NCI-H2107 (cell line): ENCODE measurements at regions not wholly inside any gene's neighbourhood (a gene's known extent, or its start where the extent isn't known, plus 50 kb on each side); places are given as distances from the start of the nearest gene placed in this dataset.
"Not testable (repeated sequence)": the region's sequence is repeated elsewhere in the genome, so short reads cannot be mapped to it uniquely, and the experiment has no call there.

Experiments
- DNase-seq: peaks from one replicate; lab custom pipeline; 2025; lab: John Stamatoyannopoulos, UW

- DNase-seq = no peak
Measured at GRCh38 chr3:178099274-178099673, 437.0 kb upstream of the KCNMB2 start.

- no peak for DNase-seq
Measured at GRCh38 chr3:178099862-178100261, 436.4 kb upstream of the KCNMB2 start.

GRCh38 chr3:178100908-178101307 lies 435.3 kb upstream of the KCNMB2 start:
- DNase-seq = no peak

- no peak for DNase-seq
Measured at GRCh38 chr3:178103140-178103539, 433.1 kb upstream of the KCNMB2 start.

- no peak for DNase-seq
Measured at GRCh38 chr3:178107804-178108203, 428.4 kb upstream of the KCNMB2 start.

- no peak for DNase-seq
Measured at GRCh38 chr3:178109691-178110090, 426.5 kb upstream of the KCNMB2 start.

- DNase-seq = no peak
Measured at GRCh38 chr3:178112134-178112533, 424.1 kb upstream of the KCNMB2 start.

GRCh38 chr3:178112552-178112951 lies 423.7 kb upstream of the KCNMB2 start:
- DNase-seq = not testable (repeated sequence)

- DNase-seq = no peak
Measured at GRCh38 chr3:178117641-178118040, 418.6 kb upstream of the KCNMB2 start.

GRCh38 chr3:178119608-178120295 lies 416.5 kb upstream of the KCNMB2 start:
- DNase-seq = not testable (repeated sequence)

GRCh38 chr3:178120367-178120766 lies 415.9 kb upstream of the KCNMB2 start:
- DNase-seq = no peak

GRCh38 chr3:178126686-178127085 lies 409.6 kb upstream of the KCNMB2 start:
- DNase-seq = no peak

- DNase-seq = no peak
Measured at GRCh38 chr3:178127221-178127620, 409.0 kb upstream of the KCNMB2 start.

- DNase-seq = no peak
Measured at GRCh38 chr3:178129109-178129508, 407.1 kb upstream of the KCNMB2 start.

- DNase-seq = no peak
Measured at GRCh38 chr3:178131801-178132200, 404.4 kb upstream of the KCNMB2 start.

GRCh38 chr3:178137206-178137605 lies 399.0 kb upstream of the KCNMB2 start:
- DNase-seq = no peak

GRCh38 chr3:178137831-178138230 lies 398.4 kb upstream of the KCNMB2 start:
- DNase-seq = no peak

- DNase-seq = no peak
Measured at GRCh38 chr3:178139116-178139515, 397.1 kb upstream of the KCNMB2 start.

GRCh38 chr3:178140531-178141304 lies 395.5 kb upstream of the KCNMB2 start:
- no peak for DNase-seq

GRCh38 chr3:178141305-178141684 lies 394.9 kb upstream of the KCNMB2 start:
- not testable (repeated sequence) for DNase-seq

GRCh38 chr3:178146406-178146831 lies 389.8 kb upstream of the KCNMB2 start:
- DNase-seq = no peak

- no peak for DNase-seq
Measured at GRCh38 chr3:178147001-178147400, 389.2 kb upstream of the KCNMB2 start.

GRCh38 chr3:178152031-178152806 lies 384.0 kb upstream of the KCNMB2 start:
- no peak for DNase-seq
